Natural killer cell treated with Interleukin-12 subunit alpha and Interleukin-12 subunit beta and Interleukin-15 and Interleukin-18, amount 100 ng/mL, for 72 hours (primary cell): ENCODE measurements at regions not wholly inside any gene's neighbourhood (a gene's known extent, or its start where the extent isn't known, plus 50 kb on each side); places are given as distances from the start of the nearest gene placed in this dataset.

ENCODE experiments used
- ATAC-seq, 2 donors: fragments of 150-1000 bp; cut with Tn5 transposase in 1 of 2; sonication (Bioruptor Pico), chemical (Tn5 transposase) in 1 of 2; 2 replicates each; pipeline ENCODE4 v1.10.0; 2021
- DNase-seq: peaks from one replicate; pipeline ENCODE4 v3.0.0; 2022; ENCODE audit warnings: low spot score
- H3K27ac Mint-ChIP-seq, 2 donors: 1 replicate in 1 of 2; 2 replicates in 1 of 2; pipeline ENCODE4 v1.8.0; 2022; ENCODE audit warnings: mixed read lengths in 2 of 2, mild to moderate bottlenecking in 1 of 2, moderate library complexity in 1 of 2
- H3K27me3 Mint-ChIP-seq, 2 donors: 1 replicate in 1 of 2; 2 replicates in 1 of 2; pipeline ENCODE4 v1.8.0; 2022; ENCODE audit warnings: mixed read lengths in 2 of 2
- H3K36me3 Mint-ChIP-seq: one replicate; pipeline ENCODE4 v1.8.0; 2022; ENCODE audit warnings: mixed read lengths
- H3K4me1 Mint-ChIP-seq, 2 donors: 1 replicate in 1 of 2; 2 replicates in 1 of 2; pipeline ENCODE4 v1.8.0; 2022; ENCODE audit warnings: low read depth in 2 of 2, mixed read lengths in 2 of 2, mild to moderate bottlenecking in 1 of 2
- H3K4me3 Mint-ChIP-seq: one replicate; pipeline ENCODE4 v1.8.0; 2022; ENCODE audit warnings: mixed read lengths
- H3K9me3 Mint-ChIP-seq: 2 replicates; pipeline ENCODE4 v1.8.0; 2022; ENCODE audit warnings: mixed read lengths

DNA sequence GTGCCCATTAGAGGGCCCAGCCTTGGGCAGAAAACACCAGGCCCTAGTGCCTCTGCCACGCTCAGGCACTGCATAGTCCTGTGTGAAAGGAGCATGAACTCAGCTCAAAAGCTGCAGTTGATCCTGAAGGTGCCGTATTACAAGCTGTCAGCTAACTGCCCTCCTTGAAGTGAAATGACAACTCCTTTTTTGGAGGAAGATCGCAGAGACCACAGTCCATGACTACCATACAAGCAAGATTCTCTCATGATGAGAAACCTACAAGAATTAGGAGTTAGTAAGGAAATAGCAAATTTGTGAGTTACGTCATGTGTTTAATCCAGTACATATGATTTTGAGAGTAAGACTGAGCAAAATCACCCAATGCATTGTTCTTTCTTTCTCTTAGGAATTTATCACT is 513.9 kb upstream of the NR2F2 start:
- H3K9me3 Mint-ChIP-seq: no peaks in the 10 kb centered on the region
- DNase-seq (no peak), ATAC-seq (no peak)
- H3K4me1 Mint-ChIP-seq: no peaks in the 10 kb centered on the region
- H3K27me3 Mint-ChIP-seq: peaks cover 0 to 7% of the 10 kb centered on the region in 2 donors
- no peak overlapping the region for H3K4me3 Mint-ChIP-seq
- H3K27ac Mint-ChIP-seq: no peak overlapping the region
- no peaks in the 10 kb centered on the region for H3K36me3 Mint-ChIP-seq

DNA sequence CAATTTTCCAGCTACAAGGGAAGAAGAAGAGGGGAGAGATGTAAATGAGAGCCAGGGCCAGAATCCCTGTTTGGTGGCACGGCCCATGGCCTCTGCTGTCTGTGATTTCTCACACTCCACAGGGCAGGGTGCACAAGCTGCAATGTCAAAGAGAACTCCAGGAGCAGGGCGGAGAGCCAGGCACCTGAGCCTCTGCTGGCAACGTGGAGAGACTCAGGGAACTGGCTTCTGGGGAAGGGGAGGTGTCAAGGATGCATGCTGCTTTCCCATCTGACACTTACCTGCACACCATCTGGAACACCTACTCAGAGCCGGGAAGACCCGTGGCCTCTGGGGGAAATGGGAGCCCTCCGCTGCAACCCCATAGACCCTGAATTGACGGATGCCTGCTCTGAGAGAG is 507.5 kb upstream of the NR2F2 start:
- Mint-ChIP-seq H3K27ac (no peak overlapping the region), H3K9me3 (no peaks in the 10 kb centered on the region), H3K27me3 (no peaks in the 10 kb centered on the region), H3K4me3 (no peak overlapping the region), H3K36me3 (no peaks in the 10 kb centered on the region), H3K4me1 (no peaks in the 10 kb centered on the region)
- no peak for DNase-seq
- ATAC-seq: no peak

DNA sequence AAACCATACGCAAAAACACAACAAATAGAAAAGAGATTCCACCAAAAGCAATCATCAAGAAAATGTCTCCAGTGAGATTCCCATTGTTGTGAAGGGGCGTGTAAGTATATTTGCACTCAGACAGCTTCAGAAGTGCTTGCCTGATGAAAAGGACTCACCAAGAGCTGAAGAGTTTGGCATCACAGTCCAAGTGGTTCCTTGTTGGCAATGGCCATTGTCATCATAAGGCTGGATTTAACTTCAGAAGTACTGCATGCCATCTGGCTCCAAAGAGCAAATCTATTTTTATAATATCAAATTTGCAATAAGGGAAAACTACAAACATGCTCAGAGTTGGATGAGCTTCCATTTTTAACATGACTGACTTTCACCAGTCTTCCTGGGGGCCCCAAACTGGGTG is 505.3 kb upstream of the NR2F2 start:
- Mint-ChIP-seq H3K36me3 (no peaks in the 10 kb centered on the region), H3K4me1 (peaks cover 0 to 2% of the 10 kb centered on the region in 2 donors), H3K4me3 (no peak overlapping the region), H3K27ac (no peak overlapping the region), H3K9me3 (no peaks in the 10 kb centered on the region), H3K27me3 (no peaks in the 10 kb centered on the region)
- DNase-seq (no peak), ATAC-seq (no peak)

DNA sequence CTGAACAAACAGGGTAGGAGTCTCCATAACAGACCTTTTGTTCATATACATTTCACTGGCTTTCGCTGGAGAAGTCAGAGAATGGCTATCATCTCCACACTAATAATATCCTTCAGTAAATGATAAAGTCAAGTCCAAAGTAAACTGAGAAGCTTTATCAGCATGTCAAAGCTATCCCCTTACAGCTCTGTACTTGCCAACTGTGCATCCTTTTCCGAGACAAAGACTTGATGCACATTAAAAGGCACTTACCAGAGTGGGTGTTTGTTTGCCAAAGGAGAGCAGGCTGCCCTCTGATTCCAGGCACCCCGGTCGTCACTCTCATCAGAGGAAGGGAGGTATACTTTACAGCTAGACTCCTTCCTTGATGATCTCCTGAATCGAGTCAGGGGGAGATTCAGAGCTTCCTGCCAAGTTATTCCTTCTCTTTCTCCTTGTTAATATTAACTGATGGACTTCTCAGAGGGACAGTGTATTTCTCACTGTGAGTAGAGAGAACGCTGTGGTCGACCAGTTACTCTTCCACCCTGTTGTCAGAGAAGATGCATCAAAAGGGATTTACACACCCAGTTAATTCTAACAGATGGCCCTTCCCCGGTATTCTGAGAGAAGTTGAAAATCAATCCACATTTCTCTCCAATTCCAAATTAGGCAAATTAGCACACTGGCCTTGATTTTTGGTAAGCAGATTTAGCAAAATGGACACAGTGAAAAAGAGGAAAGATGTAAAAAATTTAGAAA is 504.7 kb upstream of the NR2F2 start:
- H3K36me3 Mint-ChIP-seq: no peaks in the 10 kb centered on the region
- no peaks in the 10 kb centered on the region for H3K9me3 Mint-ChIP-seq
- no peak overlapping the region for H3K4me3 Mint-ChIP-seq
- H3K4me1 Mint-ChIP-seq: peaks cover 0 to 3% of the 10 kb centered on the region in 2 donors
- no peak for DNase-seq
- no peaks in the 10 kb centered on the region for H3K27me3 Mint-ChIP-seq
- H3K27ac Mint-ChIP-seq: no peak overlapping the region
- no peak for ATAC-seq

DNA sequence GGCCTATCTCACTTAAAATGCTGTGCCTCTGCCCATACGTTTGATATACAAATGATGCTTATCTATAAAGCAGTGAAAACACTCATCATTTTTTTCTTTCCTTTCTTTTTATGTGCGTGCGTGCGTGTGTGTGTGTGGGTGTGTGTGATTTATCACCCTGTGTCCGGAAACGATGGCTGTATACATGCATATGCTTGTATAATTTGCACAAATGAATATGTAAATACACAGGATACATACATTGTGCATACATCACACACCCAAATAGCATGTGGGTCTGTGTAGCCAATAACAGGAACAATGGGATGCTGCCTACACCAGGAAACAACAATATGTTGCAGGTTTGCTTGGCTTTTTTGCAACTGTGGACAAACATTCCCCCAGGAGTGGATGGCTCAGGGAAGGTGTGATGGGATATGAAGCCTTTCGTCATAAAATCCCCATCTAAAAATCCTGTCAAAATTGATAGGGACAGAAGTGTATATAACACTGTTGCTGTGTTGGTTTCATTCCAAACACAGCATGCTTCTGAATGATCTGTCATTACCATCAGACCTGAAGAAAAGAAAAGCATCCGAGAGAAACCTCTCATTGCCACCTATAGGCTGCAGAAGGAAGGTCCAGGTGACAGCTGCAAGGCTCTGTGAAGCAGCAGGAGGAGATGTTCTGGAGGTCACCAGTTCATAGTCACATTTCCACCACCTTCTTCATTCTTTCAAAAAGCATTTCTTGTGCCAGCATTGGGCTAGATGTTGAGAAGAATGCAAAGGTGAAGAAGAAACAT is 503.9 kb upstream of the NR2F2 start:
- H3K4me1 Mint-ChIP-seq: peaks cover 0 to 3% of the 10 kb centered on the region in 2 donors
- no peaks in the 10 kb centered on the region for H3K9me3 Mint-ChIP-seq
- H3K27me3 Mint-ChIP-seq: no peaks in the 10 kb centered on the region
- no peak for ATAC-seq
- no peaks in the 10 kb centered on the region for H3K36me3 Mint-ChIP-seq
- DNase-seq: no peak
- no peak overlapping the region for H3K4me3 Mint-ChIP-seq
- H3K27ac Mint-ChIP-seq: no peak overlapping the region

DNA sequence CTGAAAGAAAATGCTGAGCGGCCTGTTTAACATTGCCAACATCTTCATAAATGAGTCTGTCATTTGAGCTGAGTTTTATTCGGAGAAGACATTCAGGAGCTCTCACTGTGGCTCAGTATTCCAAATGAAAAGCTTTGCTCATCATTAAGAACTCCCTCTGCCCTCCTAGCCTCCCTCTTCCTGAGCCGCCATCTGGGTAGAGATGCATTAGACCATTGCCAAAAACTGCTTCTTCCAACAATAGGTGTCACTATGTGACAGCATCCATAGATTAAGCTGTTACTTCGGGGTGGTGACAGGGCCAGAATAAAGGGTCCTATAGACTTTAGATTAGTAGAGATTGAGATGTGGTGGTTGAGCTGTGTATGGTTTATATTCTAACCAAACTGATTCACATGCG is 501.4 kb upstream of the NR2F2 start:
- no peak overlapping the region for H3K4me3 Mint-ChIP-seq
- no peaks in the 10 kb centered on the region for H3K9me3 Mint-ChIP-seq
- H3K4me1 Mint-ChIP-seq: peaks cover 0 to 3% of the 10 kb centered on the region in 2 donors
- DNase-seq: no peak
- no peak overlapping the region for H3K27ac Mint-ChIP-seq
- no peaks in the 10 kb centered on the region for H3K36me3 Mint-ChIP-seq
- ATAC-seq: no peak
- no peaks in the 10 kb centered on the region for H3K27me3 Mint-ChIP-seq

DNA sequence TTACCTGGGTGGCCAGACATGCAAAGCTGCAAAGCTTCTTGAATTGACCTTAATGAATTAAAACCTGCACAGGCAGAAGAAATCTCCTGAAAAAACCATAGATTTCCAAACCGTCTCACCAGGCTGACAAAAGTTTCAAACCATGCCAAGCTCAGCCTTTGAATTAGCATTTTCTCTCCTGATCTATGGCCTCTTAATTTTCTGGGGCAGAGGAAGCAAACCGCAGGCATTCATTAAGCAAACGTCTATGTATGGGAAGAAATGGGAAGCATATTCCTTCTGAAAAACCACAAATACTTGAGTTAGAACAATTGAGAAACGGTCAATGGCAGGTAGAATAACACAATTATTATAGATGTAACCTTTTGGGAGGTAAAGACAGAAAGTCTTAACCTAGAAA is 500.2 kb upstream of the NR2F2 start:
- DNase-seq (no peak), ATAC-seq (no peak)
- Mint-ChIP-seq H3K36me3 (no peaks in the 10 kb centered on the region), H3K4me3 (no peak overlapping the region), H3K4me1 (peaks cover 0 to 3% of the 10 kb centered on the region in 2 donors), H3K27ac (no peak overlapping the region), H3K9me3 (no peaks in the 10 kb centered on the region), H3K27me3 (peaks cover 0 to 5% of the 10 kb centered on the region in 2 donors)

DNA sequence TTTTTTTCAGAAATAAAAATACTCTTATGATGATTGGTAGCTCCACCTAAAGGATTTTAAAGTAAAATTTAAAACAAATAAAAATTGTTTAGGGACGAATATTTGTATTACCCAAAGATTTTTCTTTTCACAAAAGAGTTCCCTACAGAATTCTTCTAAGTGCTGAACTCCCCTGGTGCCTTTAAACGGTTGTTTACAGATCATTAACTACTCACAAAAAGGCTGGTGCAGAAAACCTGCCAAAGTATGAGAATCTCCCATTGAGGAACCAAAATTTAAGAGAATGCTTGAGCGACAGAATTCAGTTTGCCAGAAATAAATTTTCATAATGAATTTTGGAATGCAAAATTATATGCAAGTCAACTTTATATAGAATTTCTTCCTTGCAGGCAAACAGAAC is 497.8 kb upstream of the NR2F2 start:
- H3K9me3 Mint-ChIP-seq: no peaks in the 10 kb centered on the region
- no peak overlapping the region for H3K27ac Mint-ChIP-seq
- ATAC-seq (no peak), DNase-seq (no peak)
- H3K27me3 Mint-ChIP-seq: peaks cover 0 to 5% of the 10 kb centered on the region in 2 donors
- H3K36me3 Mint-ChIP-seq: no peaks in the 10 kb centered on the region
- no peak overlapping the region for H3K4me3 Mint-ChIP-seq
- H3K4me1 Mint-ChIP-seq: peaks cover 0 to 3% of the 10 kb centered on the region in 2 donors

DNA sequence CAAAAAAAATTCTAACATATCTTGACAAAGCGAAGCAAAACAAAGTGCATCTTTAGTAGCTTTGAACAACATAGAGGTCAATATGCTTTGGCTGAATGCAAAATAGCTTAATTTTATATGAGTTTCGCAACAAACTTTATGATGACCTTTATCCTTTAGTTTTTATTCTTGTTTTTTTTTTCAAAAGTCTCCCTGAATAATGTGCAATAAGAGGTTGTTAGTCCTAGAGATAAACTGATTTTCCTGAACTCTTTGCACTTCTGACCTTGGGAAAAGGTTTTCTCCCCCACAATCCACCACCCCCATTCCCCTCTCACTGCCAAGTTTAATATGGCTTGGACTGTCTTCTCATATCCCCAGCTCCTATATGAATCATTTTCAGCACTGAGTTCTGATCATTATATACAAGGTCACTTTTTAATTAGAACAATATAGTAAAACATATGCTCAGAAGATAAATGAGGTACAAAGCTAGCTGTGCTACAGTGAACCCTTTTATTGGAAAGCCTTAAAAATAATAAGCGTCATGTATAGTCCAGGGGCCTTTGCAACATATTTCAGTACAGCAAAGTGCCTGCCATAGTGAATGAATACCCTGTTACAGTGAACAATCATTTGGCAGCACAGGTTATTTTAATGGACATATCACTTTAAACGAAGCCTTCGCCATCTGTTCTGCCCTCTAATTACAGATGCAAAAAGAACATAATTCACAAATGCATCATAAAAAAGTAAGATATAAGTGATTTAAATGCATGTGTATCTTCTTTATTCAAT is 496.3 kb upstream of the NR2F2 start:
- Mint-ChIP-seq H3K27ac (peak overlapping the region in 1 of 2 donors; percentile 33), H3K27me3 (peaks cover 0 to 5% of the 10 kb centered on the region in 2 donors), H3K36me3 (no peaks in the 10 kb centered on the region), H3K4me1 (peaks cover 6 to 8% of the 10 kb centered on the region in 2 donors), H3K9me3 (no peaks in the 10 kb centered on the region), H3K4me3 (no peak overlapping the region)
- ATAC-seq (no peak), DNase-seq (no peak)

DNA sequence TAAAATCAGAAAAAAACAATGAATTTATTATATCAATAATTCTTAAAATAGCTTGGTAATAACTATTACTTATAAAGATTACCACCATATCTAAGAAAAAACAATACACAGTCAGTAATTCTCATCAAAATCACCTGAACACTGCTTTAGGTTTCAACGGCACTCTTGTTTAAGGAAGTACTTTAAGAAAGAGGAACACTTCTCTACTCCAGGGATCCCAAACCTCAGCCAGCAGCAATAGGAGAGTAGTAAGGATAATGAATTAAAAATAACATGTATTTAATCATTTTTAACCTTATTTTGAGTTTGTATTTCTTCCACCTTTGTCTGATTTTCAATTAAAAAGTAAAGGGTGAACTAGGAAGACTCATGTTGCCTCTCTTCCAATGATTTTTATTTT is 494.0 kb upstream of the NR2F2 start:
- Mint-ChIP-seq H3K36me3 (no peaks in the 10 kb centered on the region), H3K4me1 (peaks cover 19 to 25% of the 10 kb centered on the region in 2 donors), H3K27me3 (peaks cover 0 to 5% of the 10 kb centered on the region in 2 donors), H3K4me3 (no peak overlapping the region), H3K9me3 (no peaks in the 10 kb centered on the region), H3K27ac (no peak overlapping the region)
- DNase-seq: no peak
- ATAC-seq: no peak

DNA sequence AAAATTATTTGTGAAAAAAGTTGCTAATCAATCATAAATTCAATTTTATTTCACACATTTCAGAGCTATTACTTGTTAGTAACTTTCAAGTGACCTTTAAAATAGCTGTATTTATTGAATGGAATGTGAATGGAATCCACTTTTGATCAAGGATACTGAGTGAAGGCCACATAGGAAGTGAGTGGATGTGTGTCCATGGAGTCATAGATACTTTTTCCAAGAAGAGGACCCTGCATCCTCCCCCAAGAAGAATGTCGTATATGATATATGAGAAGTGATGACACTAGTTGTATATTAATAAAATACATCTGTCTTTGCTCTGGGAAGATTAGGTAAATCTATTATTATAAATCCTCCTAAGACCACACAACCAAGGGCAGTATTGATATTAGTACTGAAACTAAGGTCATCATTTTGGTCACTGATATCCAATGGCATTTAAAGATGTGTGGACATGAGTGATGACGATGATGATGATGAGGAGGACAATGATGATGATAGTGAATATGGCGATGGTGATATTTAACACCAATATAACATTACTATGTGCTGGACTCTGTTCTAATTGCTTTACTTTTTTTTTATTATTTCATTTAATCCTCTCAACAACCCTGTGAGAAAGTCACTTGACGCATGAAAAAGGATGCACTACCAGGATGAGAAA is 493.0 kb upstream of the NR2F2 start:
- Mint-ChIP-seq H3K4me3 (no peak overlapping the region), H3K36me3 (no peaks in the 10 kb centered on the region), H3K27ac (no peak overlapping the region), H3K9me3 (no peaks in the 10 kb centered on the region), H3K4me1 (peaks cover 19 to 25% of the 10 kb centered on the region in 2 donors), H3K27me3 (peaks cover 0 to 5% of the 10 kb centered on the region in 2 donors)
- DNase-seq (no peak), ATAC-seq (no peak)

DNA sequence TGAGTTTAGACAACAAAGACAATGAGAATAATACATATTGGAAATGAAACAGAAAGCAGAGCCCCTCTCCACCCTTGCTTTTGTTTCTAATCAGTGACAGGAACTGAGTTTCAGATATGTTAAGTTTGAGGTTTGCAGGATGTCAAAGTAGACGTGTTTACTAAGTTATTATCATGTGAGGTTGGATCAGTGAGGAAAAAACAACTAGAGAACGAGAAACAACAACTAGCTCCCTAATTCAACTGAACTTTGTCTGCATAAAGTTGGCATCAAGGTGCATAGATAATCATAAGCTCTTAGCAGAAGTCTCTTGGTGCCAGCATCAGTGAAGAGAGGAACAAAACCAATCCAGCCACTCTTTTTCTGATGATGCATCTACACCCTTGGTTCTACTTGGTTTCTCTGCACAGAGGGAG is 491.1 kb upstream of the NR2F2 start:
- Mint-ChIP-seq H3K4me1 (peaks cover 23 to 25% of the 10 kb centered on the region in 2 donors), H3K9me3 (no peaks in the 10 kb centered on the region), H3K36me3 (no peaks in the 10 kb centered on the region), H3K4me3 (peak overlapping the region; percentile 65), H3K27ac (peak overlapping the region; percentile 74 to 83), H3K27me3 (peaks cover 0 to 5% of the 10 kb centered on the region in 2 donors)
- no peak for DNase-seq
- peak; percentile 87 for ATAC-seq

DNA sequence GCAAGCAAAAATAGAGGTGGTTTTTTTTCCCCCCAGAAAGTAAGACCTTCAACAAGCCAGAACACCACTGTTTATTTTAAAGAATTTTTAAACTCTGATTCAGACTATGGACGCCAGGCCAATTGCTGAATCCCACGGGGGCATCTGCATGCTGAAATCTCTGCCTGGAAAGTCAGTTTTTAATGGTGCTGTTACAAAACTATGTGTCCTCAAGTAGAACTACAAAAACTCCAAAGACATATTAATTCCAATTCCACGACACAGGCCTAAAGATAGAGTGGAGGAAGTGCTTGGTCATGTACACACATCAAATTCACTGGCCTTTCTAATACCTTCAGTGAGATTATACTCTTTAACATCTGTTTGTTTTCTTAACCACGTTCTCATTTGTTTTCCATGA is 490.5 kb upstream of the NR2F2 start:
- Mint-ChIP-seq H3K27ac (peak overlapping the region; percentile 74 to 83), H3K9me3 (no peaks in the 10 kb centered on the region), H3K27me3 (no peaks in the 10 kb centered on the region), H3K36me3 (no peaks in the 10 kb centered on the region), H3K4me3 (peak overlapping the region; percentile 65), H3K4me1 (peaks cover 23 to 25% of the 10 kb centered on the region in 2 donors)
- DNase-seq: no peak
- no peak for ATAC-seq
